ENCODE measurements at regions not wholly inside any gene's neighbourhood (a gene's known extent, or its start where the extent isn't known, plus 50 kb on each side); places are given as distances from the start of the nearest gene placed in this dataset.

DNA sequence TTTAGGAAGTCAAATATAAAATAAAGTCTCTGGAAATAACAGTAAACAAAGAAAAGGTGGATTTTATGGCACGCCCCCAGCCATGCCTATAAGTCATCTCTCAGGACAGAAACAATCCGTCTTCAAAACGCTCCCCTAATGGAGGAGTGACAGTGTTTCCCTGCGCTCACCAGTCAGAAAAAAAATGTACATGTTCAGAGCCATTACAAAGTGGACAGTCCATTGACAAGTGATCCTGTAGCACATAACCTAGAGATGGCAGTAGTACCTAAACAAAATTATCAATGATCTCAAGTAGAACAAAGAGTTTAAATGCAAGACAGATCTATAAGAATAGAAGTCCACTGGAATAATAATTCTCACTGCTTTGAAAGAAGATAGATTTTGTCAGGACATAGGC is 891.7 kb upstream of the MIR17HG start:
- peaks cover 0 to under 1% (median 0%) of the 10 kb centered on the region in 4 donors for H3K4me1 ChIP-seq (ENCODE audit: control insufficient read depth in 4 of 4, insufficient read depth in 4 of 4, low read length in 3 of 4)
- no peak overlapping the region for H3K27ac ChIP-seq (ENCODE audit: low read depth in 1 of 2, low read length in 2 of 2)
- no peaks in the 10 kb centered on the region for H3K9me3 ChIP-seq (ENCODE audit: control insufficient read depth in 4 of 4, low read length in 3 of 4)
- H3K4me3 ChIP-seq (ENCODE audit: low read depth in 1 of 3, low read length in 3 of 3): no peak overlapping the region
- no peak for DNase-seq (ENCODE audit: low spot score)
- no peak overlapping the region for H3K9ac ChIP-seq (ENCODE audit: low read depth in 1 of 2, low read length in 2 of 2)
- H3K27me3 ChIP-seq (ENCODE audit: control insufficient read depth in 4 of 4, insufficient read depth in 4 of 4, low read length in 3 of 4): no peaks in the 10 kb centered on the region
- TF ChIP-seq RXRA (IDR thresholded peaks at IDR 0.05) (no peak), RAD21 (IDR thresholded peaks at IDR 0.05) (no peak), SP1 (IDR thresholded peaks at IDR 0.05) (no peak), HNF4G (IDR thresholded peaks at IDR 0.05) (no peak), HNF4A (conservative IDR thresholded peaks at IDR 0.05) (no peak), YY1 (IDR thresholded peaks at IDR 0.05) (no peak), NR2F2 (IDR thresholded peaks at IDR 0.05) (no peak), JUND (IDR thresholded peaks at IDR 0.05) (no peak), TAF1 (conservative IDR thresholded peaks at IDR 0.05) (no peak), EGR1 (IDR thresholded peaks at IDR 0.05; ENCODE audit: low read depth in 2 of 2) (no peak)
- TF ChIP-seq, protein P1, sequence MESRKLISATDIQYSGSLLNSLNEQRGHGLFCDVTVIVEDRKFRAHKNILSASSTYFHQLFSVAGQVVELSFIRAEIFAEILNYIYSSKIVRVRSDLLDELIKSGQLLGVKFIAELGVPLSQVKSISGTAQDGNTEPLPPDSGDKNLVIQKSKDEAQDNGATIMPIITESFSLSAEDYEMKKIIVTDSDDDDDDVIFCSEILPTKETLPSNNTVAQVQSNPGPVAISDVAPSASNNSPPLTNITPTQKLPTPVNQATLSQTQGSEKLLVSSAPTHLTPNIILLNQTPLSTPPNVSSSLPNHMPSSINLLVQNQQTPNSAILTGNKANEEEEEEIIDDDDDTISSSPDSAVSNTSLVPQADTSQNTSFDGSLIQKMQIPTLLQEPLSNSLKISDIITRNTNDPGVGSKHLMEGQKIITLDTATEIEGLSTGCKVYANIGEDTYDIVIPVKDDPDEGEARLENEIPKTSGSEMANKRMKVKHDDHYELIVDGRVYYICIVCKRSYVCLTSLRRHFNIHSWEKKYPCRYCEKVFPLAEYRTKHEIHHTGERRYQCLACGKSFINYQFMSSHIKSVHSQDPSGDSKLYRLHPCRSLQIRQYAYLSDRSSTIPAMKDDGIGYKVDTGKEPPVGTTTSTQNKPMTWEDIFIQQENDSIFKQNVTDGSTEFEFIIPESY (IDR thresholded peaks at IDR 0.05): no peak
- TF ChIP-seq, protein P2, sequence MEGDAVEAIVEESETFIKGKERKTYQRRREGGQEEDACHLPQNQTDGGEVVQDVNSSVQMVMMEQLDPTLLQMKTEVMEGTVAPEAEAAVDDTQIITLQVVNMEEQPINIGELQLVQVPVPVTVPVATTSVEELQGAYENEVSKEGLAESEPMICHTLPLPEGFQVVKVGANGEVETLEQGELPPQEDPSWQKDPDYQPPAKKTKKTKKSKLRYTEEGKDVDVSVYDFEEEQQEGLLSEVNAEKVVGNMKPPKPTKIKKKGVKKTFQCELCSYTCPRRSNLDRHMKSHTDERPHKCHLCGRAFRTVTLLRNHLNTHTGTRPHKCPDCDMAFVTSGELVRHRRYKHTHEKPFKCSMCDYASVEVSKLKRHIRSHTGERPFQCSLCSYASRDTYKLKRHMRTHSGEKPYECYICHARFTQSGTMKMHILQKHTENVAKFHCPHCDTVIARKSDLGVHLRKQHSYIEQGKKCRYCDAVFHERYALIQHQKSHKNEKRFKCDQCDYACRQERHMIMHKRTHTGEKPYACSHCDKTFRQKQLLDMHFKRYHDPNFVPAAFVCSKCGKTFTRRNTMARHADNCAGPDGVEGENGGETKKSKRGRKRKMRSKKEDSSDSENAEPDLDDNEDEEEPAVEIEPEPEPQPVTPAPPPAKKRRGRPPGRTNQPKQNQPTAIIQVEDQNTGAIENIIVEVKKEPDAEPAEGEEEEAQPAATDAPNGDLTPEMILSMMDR (IDR thresholded peaks at IDR 0.05; ENCODE audit: low read depth, low read length, missing input control): no peak
- TF ChIP-seq, protein P3, sequence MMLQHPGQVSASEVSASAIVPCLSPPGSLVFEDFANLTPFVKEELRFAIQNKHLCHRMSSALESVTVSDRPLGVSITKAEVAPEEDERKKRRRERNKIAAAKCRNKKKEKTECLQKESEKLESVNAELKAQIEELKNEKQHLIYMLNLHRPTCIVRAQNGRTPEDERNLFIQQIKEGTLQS (IDR thresholded peaks at IDR 0.05): no peak
- TF ChIP-seq, protein P4, sequence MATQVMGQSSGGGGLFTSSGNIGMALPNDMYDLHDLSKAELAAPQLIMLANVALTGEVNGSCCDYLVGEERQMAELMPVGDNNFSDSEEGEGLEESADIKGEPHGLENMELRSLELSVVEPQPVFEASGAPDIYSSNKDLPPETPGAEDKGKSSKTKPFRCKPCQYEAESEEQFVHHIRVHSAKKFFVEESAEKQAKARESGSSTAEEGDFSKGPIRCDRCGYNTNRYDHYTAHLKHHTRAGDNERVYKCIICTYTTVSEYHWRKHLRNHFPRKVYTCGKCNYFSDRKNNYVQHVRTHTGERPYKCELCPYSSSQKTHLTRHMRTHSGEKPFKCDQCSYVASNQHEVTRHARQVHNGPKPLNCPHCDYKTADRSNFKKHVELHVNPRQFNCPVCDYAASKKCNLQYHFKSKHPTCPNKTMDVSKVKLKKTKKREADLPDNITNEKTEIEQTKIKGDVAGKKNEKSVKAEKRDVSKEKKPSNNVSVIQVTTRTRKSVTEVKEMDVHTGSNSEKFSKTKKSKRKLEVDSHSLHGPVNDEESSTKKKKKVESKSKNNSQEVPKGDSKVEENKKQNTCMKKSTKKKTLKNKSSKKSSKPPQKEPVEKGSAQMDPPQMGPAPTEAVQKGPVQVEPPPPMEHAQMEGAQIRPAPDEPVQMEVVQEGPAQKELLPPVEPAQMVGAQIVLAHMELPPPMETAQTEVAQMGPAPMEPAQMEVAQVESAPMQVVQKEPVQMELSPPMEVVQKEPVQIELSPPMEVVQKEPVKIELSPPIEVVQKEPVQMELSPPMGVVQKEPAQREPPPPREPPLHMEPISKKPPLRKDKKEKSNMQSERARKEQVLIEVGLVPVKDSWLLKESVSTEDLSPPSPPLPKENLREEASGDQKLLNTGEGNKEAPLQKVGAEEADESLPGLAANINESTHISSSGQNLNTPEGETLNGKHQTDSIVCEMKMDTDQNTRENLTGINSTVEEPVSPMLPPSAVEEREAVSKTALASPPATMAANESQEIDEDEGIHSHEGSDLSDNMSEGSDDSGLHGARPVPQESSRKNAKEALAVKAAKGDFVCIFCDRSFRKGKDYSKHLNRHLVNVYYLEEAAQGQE (IDR thresholded peaks at IDR 0.05): no peak
- TF ChIP-seq, protein P5, sequence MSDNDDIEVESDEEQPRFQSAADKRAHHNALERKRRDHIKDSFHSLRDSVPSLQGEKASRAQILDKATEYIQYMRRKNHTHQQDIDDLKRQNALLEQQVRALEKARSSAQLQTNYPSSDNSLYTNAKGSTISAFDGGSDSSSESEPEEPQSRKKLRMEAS (IDR thresholded peaks at IDR 0.05): no peak
- WGBS: 57% methylated on average over 4 of the region's 4 CpGs
- no peaks in the 10 kb centered on the region for H3K36me3 ChIP-seq (ENCODE audit: control insufficient read depth in 4 of 4, insufficient read depth in 3 of 4, low read depth in 1 of 4, low read length in 3 of 4)

DNA sequence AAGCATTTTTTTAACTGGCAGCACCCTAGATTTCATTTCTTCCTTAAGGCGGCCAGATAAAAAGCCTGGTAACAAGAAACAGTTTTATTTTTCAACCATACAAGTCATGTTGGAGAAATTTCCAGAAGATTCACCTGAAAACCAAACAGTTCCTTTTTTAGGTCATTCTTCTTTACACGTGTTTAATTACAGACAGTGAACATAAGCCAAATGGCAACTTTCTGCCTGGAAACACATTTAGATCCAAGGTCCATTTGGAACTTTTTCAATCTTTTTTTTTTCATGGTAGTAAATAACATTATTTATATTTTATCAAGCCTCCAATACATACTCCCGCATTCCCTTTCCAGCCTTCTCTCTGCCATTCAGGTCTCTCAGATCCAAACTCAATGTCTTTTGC is 886.1 kb upstream of the MIR17HG start:
- 52% methylated on average over 3 of the region's 3 CpGs for WGBS

More for the DNA sequence above, 886.1 kb upstream of the MIR17HG start:
- no peak overlapping the region for H3K4me3 ChIP-seq (ENCODE audit: low read depth in 1 of 3, low read length in 3 of 3)
- H3K27ac ChIP-seq (ENCODE audit: low read depth in 1 of 2, low read length in 2 of 2): no peak overlapping the region
- TF ChIP-seq YY1 (IDR thresholded peaks at IDR 0.05) (peak; percentile 15), HNF4A (conservative IDR thresholded peaks at IDR 0.05) (peak; percentile 28 to 60)
- TF ChIP-seq, protein P5 (IDR thresholded peaks at IDR 0.05): no peak
- no peaks in the 10 kb centered on the region for H3K9me3 ChIP-seq (ENCODE audit: control insufficient read depth in 4 of 4, low read length in 3 of 4)
- no peak for DNase-seq (ENCODE audit: low spot score)
- H3K4me1 ChIP-seq (ENCODE audit: control insufficient read depth in 4 of 4, insufficient read depth in 4 of 4, low read length in 3 of 4): peaks cover 0 to 1% (median 0%) of the 10 kb centered on the region in 4 donors
- no peaks in the 10 kb centered on the region for H3K27me3 ChIP-seq (ENCODE audit: control insufficient read depth in 4 of 4, insufficient read depth in 4 of 4, low read length in 3 of 4)
- no peak overlapping the region for H3K9ac ChIP-seq (ENCODE audit: low read depth in 1 of 2, low read length in 2 of 2)
- H3K36me3 ChIP-seq (ENCODE audit: control insufficient read depth in 4 of 4, insufficient read depth in 3 of 4, low read depth in 1 of 4, low read length in 3 of 4): no peaks in the 10 kb centered on the region

Measured in liver (tissue), 8 donors.